CD4-positive, alpha-beta memory T cell (primary cell): ENCODE measurements at regions not wholly inside any gene's neighbourhood (a gene's known extent, or its start where the extent isn't known, plus 50 kb on each side); places are given as distances from the start of the nearest gene placed in this dataset.
"Not testable (repeated sequence)": the region's sequence is repeated elsewhere in the genome, so short reads cannot be mapped to it uniquely, and the experiment has no call there.

Experiments
- CTCF ChIA-PET: fragments of 350-600 bp; sonication (Branson Sonifier 250); formaldehyde crosslinking; loops from one replicate; lab custom pipeline; 2021; ENCODE audit warnings: inconsistent platforms; ENCODE audit not compliant: partially characterized antibody; lab: Charles Lee
- POLR2A ChIA-PET: fragments of 350-600 bp; sonication (Branson Sonifier 250); formaldehyde crosslinking; loops from one replicate; lab custom pipeline; 2021; ENCODE audit not compliant: partially characterized antibody; lab: Charles Lee
- DNase-seq, 5 donors: peaks; one replicate each; pipeline versions ENCODE4 v3.0.0 to v3.0.0-alpha.2; 2020 to 2022; ENCODE audit warnings: mixed read lengths in 1 of 5
- H3K27ac ChIP-seq: one replicate; pipeline ENCODE4 v1.7.0; 2013; ENCODE audit warnings: low read depth, low read length
- H3K27me3 ChIP-seq: 2 replicates; pipeline ENCODE4 v1.7.0; 2013; ENCODE audit warnings: mild to moderate bottlenecking, low read length, moderate library complexity; ENCODE audit not compliant: insufficient read depth
- H3K36me3 ChIP-seq: 2 replicates; pipeline ENCODE4 v1.7.0; 2013; ENCODE audit warnings: mild to moderate bottlenecking, low read length, moderate library complexity; ENCODE audit not compliant: insufficient read depth
- H3K4me1 ChIP-seq: 2 replicates; pipeline ENCODE4 v1.7.0; 2013; ENCODE audit warnings: mild to moderate bottlenecking, low read length, moderate library complexity; ENCODE audit not compliant: insufficient read depth
- H3K4me3 ChIP-seq, 2 donors: one replicate each; pipeline ENCODE4 v1.7.0; 2013; ENCODE audit warnings: low read length in 2 of 2, mild to moderate bottlenecking in 1 of 2
- H3K9me3 ChIP-seq, 2 donors: one replicate each; pipeline ENCODE4 v1.7.0; 2013; ENCODE audit warnings: low read length in 2 of 2, control low read depth in 1 of 2; ENCODE audit not compliant: control insufficient read depth in 1 of 2
- H3K27ac Mint-ChIP-seq, 7 donors: one replicate each; pipeline ENCODE4 v1.8.0; 2020 to 2021; ENCODE audit warnings: mixed read lengths in 7 of 7, mild to moderate bottlenecking in 6 of 7, inconsistent platforms in 3 of 7, moderate library complexity in 3 of 7
- H3K27me3 Mint-ChIP-seq, 2 donors: one replicate each; pipeline ENCODE4 v1.8.0; 2020 to 2021; ENCODE audit warnings: mixed read lengths in 2 of 2
- H3K36me3 Mint-ChIP-seq, 2 donors: one replicate each; pipeline ENCODE4 v1.8.0; 2020 to 2021; ENCODE audit warnings: mixed read lengths in 2 of 2, inconsistent platforms in 1 of 2, mild to moderate bottlenecking in 1 of 2
- H3K4me1 Mint-ChIP-seq, 4 donors: one replicate each; pipeline ENCODE4 v1.8.0; 2020 to 2021; ENCODE audit warnings: mixed read lengths in 4 of 4, mild to moderate bottlenecking in 1 of 4
- H3K4me3 Mint-ChIP-seq, 8 donors: one replicate each; pipeline ENCODE4 v1.8.0; 2020 to 2021; ENCODE audit warnings: mixed read lengths in 8 of 8, mild to moderate bottlenecking in 7 of 8, moderate library complexity in 6 of 8, inconsistent platforms in 3 of 8
- H3K9me3 Mint-ChIP-seq, 8 donors: one replicate each; pipeline ENCODE4 v1.8.0; 2020 to 2021; ENCODE audit warnings: mixed read lengths in 8 of 8, mild to moderate bottlenecking in 5 of 8, inconsistent platforms in 3 of 8, moderate library complexity in 1 of 8
- intact Hi-C: fragments of 100-400 bp; cut with micrococcal nuclease; formaldehyde crosslinking; loops from one replicate; pipeline ENCODE4 v1.15.1; 2023

- Histone ChIP-seq H3K9me3 (no peaks in the 10 kb centered on the region), H3K36me3 (no peaks in the 10 kb centered on the region), H3K4me3 (no peak overlapping the region), H3K27ac (no peak overlapping the region), H3K27me3 (no peaks in the 10 kb centered on the region), H3K4me1 (peaks cover 6% of the 10 kb centered on the region)
- intact Hi-C loops, result no loop called here
- Mint-ChIP-seq H3K36me3 (peaks cover 3 to 7% of the 10 kb centered on the region in 2 donors), H3K27me3 (no peaks in the 10 kb centered on the region), H3K27ac (no peak overlapping the region), H3K4me3 (no peak overlapping the region), H3K4me1 (peaks cover 8 to 15% (median 12%) of the 10 kb centered on the region in 4 donors), H3K9me3 (peaks cover 0 to 44% (median 23%) of the 10 kb centered on the region in 8 donors)
- POLR2A ChIA-PET, result interaction anchor here (0.7 to 1.4 kb wide), 2 partner anchors 9 kb away, joined by 3 to 5 read pairs; no protein-coding TSS in a partner anchor
- DNase-seq, result no peak
- CTCF ChIA-PET, result no interaction called here
Measured at GRCh38 chr3:8348076-8348475, 153.5 kb upstream of the LMCD1 start.

- CTCF ChIA-PET, result interaction anchor here (1.2 to 2.5 kb wide), 3 partner anchors 10 to 64 kb away, joined by 3 to 8 read pairs (median 4); no protein-coding TSS in a partner anchor
Measured at GRCh38 chr3:8352475-8352874, 149.1 kb upstream of the LMCD1 start.

GRCh38 chr3:8353364-8353763, 148.3 kb upstream of the LMCD1 start:
- H3K9me3 Mint-ChIP-seq, result peaks cover 0 to 45% (median 15%) of the 10 kb centered on the region in 8 donors
- Histone ChIP-seq H3K4me1 (peaks cover 54% of the 10 kb centered on the region), H3K27ac (no peak overlapping the region), H3K9me3 (peaks cover 0 to 4% of the 10 kb centered on the region in 2 donors), H3K36me3 (no peaks in the 10 kb centered on the region), H3K27me3 (no peaks in the 10 kb centered on the region), H3K4me3 (no peak overlapping the region)
- intact Hi-C loops, result no loop called here
- peaks cover 9 to 15% of the 10 kb centered on the region in 2 donors for H3K36me3 Mint-ChIP-seq
- H3K4me3 Mint-ChIP-seq, result no peak overlapping the region
- CTCF ChIA-PET, result interaction anchor here (1.2 to 2.5 kb wide), 3 partner anchors 11 to 63 kb away, joined by 3 to 8 read pairs (median 4); no protein-coding TSS in a partner anchor
- H3K27me3 Mint-ChIP-seq, result no peaks in the 10 kb centered on the region
- DNase-seq, result no peak
- POLR2A ChIA-PET, result interaction anchor here (1.6 kb wide), 1 partner anchor 11 kb away, joined by 4 read pairs; no protein-coding TSS in a partner anchor
- peak overlapping the region in 2 of 7 donors; percentile 43 to 55 for H3K27ac Mint-ChIP-seq
- H3K4me1 Mint-ChIP-seq, result peaks cover 36 to 63% (median 49%) of the 10 kb centered on the region in 4 donors

More at GRCh38 chr3:8352475-8352874, 149.1 kb upstream of the LMCD1 start:
- peaks cover 45% of the 10 kb centered on the region for H3K4me1 ChIP-seq
- Mint-ChIP-seq H3K27me3 (no peaks in the 10 kb centered on the region), H3K27ac (peak overlapping the region in 1 of 7 donors; percentile 55), H3K4me3 (no peak overlapping the region), H3K36me3 (peaks cover 3 to 10% of the 10 kb centered on the region in 2 donors), H3K9me3 (peaks cover 0 to 36% (median 9%) of the 10 kb centered on the region in 8 donors), H3K4me1 (peaks cover 31 to 54% (median 41%) of the 10 kb centered on the region in 4 donors)
- intact Hi-C loops, result no loop called here
- no peak for DNase-seq
- no peaks in the 10 kb centered on the region for H3K9me3 ChIP-seq
- H3K4me3 ChIP-seq, result no peak overlapping the region
- no peaks in the 10 kb centered on the region for H3K36me3 ChIP-seq
- no peak overlapping the region for H3K27ac ChIP-seq
- POLR2A ChIA-PET, result interaction anchor here (1.6 kb wide), 1 partner anchor 10 kb away, joined by 4 read pairs; no protein-coding TSS in a partner anchor
- H3K27me3 ChIP-seq, result no peaks in the 10 kb centered on the region

GRCh38 chr3:8355346-8355745, 146.3 kb upstream of the LMCD1 start:
- Mint-ChIP-seq H3K4me1 (peaks cover 39 to 73% (median 59%) of the 10 kb centered on the region in 4 donors), H3K9me3 (peaks cover 2 to 51% (median 19%) of the 10 kb centered on the region in 8 donors), H3K27ac (peak overlapping the region in 6 of 7 donors; percentile 91 to 99 (median 98)), H3K27me3 (no peaks in the 10 kb centered on the region), H3K4me3 (peak overlapping the region in 1 of 8 donors; percentile 83), H3K36me3 (peaks cover 17 to 19% of the 10 kb centered on the region in 2 donors)
- H3K36me3 ChIP-seq, result no peaks in the 10 kb centered on the region
- intact Hi-C loops, result no loop called here
- no peak for DNase-seq
- ChIA-PET CTCF (interaction anchor here (1.3 to 9.4 kb wide), 4 partner anchors 24 to 62 kb away, joined by 3 to 64 read pairs (median 9); no protein-coding TSS in a partner anchor), POLR2A (interaction anchor here (0.8 kb wide), 1 partner anchor 29 kb away, joined by 3 read pairs; no protein-coding TSS in a partner anchor)
- peaks cover 63% of the 10 kb centered on the region for H3K4me1 ChIP-seq
- no peak overlapping the region for H3K4me3 ChIP-seq
- H3K27me3 ChIP-seq, result no peaks in the 10 kb centered on the region
- peaks cover 0 to 4% of the 10 kb centered on the region in 2 donors for H3K9me3 ChIP-seq
- peak overlapping the region; percentile 83 for H3K27ac ChIP-seq

- Mint-ChIP-seq H3K4me1 (peaks cover 36 to 72% (median 59%) of the 10 kb centered on the region in 4 donors), H3K9me3 (peaks cover 2 to 54% (median 25%) of the 10 kb centered on the region in 8 donors)
- intact Hi-C loops, result loop anchor here (2.0 kb wide), 2 partner anchors 15 to 27 kb away; no protein-coding TSS in a partner anchor
Measured at GRCh38 chr3:8356066-8356465, 145.6 kb upstream of the LMCD1 start.

GRCh38 chr3:8357859-8358258, 143.8 kb upstream of the LMCD1 start:
- Histone ChIP-seq H3K9me3 (peaks cover 0 to 4% of the 10 kb centered on the region in 2 donors), H3K27me3 (no peaks in the 10 kb centered on the region), H3K36me3 (no peaks in the 10 kb centered on the region), H3K27ac (peak overlapping the region; percentile 83), H3K4me3 (peak overlapping the region; percentile 30 to 37), H3K4me1 (peaks cover 59% of the 10 kb centered on the region)
- peaks cover 19 to 35% of the 10 kb centered on the region in 2 donors for H3K36me3 Mint-ChIP-seq
- ChIA-PET CTCF (interaction anchor here (1.1 to 9.4 kb wide), 5 partner anchors 18 to 59 kb away, joined by 3 to 64 read pairs (median 7); no protein-coding TSS in a partner anchor), POLR2A (interaction anchor here (1.5 to 3.0 kb wide), 6 partner anchors 8 to 59 kb away, joined by 5 to 16 read pairs (median 10); no protein-coding TSS in a partner anchor)
- H3K27ac Mint-ChIP-seq, result peak overlapping the region; percentile 91 to 99 (median 98)
- no peaks in the 10 kb centered on the region for H3K27me3 Mint-ChIP-seq
- intact Hi-C loops, result loop anchor here (1.0 to 2.0 kb wide), 4 partner anchors 17 to 143 kb away; partner anchors contain the start of gene LMCD1
- peaks cover 7 to 55% (median 27%) of the 10 kb centered on the region in 8 donors for H3K9me3 Mint-ChIP-seq
- DNase-seq, result no peak
- peak overlapping the region in 7 of 8 donors; percentile 19 to 83 (median 61) for H3K4me3 Mint-ChIP-seq
- H3K4me1 Mint-ChIP-seq, result peaks cover 32 to 68% (median 52%) of the 10 kb centered on the region in 4 donors

More at GRCh38 chr3:8356066-8356465, 145.6 kb upstream of the LMCD1 start:
- peak overlapping the region in 4 of 8 donors; percentile 15 to 83 (median 54) for H3K4me3 Mint-ChIP-seq
- POLR2A ChIA-PET, result interaction anchor here (0.7 to 3.0 kb wide), 6 partner anchors 10 to 1041 kb away, joined by 3 to 16 read pairs (median 4); partner anchors contain the start of gene SETD5
- H3K36me3 ChIP-seq, H3K4me3 ChIP-seq, H3K27me3 Mint-ChIP-seq, DNase-seq, H3K27me3 ChIP-seq, H3K9me3 ChIP-seq: not testable (repeated sequence)
- peaks cover 17 to 27% of the 10 kb centered on the region in 2 donors for H3K36me3 Mint-ChIP-seq
- H3K27ac Mint-ChIP-seq, result peak overlapping the region; percentile 91 to 99 (median 98)
- CTCF ChIA-PET, result interaction anchor here (0.9 to 9.4 kb wide), 5 partner anchors 10 to 61 kb away, joined by 3 to 64 read pairs (median 6); no protein-coding TSS in a partner anchor
- Histone ChIP-seq H3K4me1 (peaks cover 63% of the 10 kb centered on the region), H3K27ac (peak overlapping the region; percentile 83)
